ENCODE measurements at regions not wholly inside any gene's neighbourhood (a gene's known extent, or its start where the extent isn't known, plus 50 kb on each side); places are given as distances from the start of the nearest gene placed in this dataset.
"Not testable (repeated sequence)": the region's sequence is repeated elsewhere in the genome, so short reads cannot be mapped to it uniquely, and the experiment has no call there.

DNA sequence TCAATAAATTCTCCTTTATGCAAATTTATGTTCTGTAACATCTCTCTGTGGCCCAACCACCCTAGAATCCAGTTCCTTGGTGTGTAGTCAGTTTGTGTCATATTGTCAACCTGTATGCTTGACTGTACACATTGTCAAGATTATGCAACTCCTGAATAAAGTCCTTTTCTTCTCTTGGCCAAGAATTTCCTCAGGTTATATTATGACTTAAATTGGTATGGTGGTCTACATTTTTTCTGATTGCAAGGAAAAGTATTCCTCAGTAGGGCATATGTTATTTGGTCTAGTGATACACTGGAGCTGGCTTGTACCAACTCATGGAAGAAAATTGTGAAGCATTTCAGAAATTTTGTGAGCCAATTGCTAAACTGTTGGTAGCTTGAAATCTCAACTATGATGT is 482.8 kb upstream of the CHORDC1 start:
- TF ChIP-seq, protein P1, sequence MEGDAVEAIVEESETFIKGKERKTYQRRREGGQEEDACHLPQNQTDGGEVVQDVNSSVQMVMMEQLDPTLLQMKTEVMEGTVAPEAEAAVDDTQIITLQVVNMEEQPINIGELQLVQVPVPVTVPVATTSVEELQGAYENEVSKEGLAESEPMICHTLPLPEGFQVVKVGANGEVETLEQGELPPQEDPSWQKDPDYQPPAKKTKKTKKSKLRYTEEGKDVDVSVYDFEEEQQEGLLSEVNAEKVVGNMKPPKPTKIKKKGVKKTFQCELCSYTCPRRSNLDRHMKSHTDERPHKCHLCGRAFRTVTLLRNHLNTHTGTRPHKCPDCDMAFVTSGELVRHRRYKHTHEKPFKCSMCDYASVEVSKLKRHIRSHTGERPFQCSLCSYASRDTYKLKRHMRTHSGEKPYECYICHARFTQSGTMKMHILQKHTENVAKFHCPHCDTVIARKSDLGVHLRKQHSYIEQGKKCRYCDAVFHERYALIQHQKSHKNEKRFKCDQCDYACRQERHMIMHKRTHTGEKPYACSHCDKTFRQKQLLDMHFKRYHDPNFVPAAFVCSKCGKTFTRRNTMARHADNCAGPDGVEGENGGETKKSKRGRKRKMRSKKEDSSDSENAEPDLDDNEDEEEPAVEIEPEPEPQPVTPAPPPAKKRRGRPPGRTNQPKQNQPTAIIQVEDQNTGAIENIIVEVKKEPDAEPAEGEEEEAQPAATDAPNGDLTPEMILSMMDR (IDR thresholded peaks at IDR 0.05; ENCODE audit: insufficient read depth, low read depth, low read length, missing control alignments): no peak
- no peak overlapping the region for H3K4me3 ChIP-seq (ENCODE audit: low read length)
- no peak for DNase-seq (ENCODE audit: low read depth)

DNA sequence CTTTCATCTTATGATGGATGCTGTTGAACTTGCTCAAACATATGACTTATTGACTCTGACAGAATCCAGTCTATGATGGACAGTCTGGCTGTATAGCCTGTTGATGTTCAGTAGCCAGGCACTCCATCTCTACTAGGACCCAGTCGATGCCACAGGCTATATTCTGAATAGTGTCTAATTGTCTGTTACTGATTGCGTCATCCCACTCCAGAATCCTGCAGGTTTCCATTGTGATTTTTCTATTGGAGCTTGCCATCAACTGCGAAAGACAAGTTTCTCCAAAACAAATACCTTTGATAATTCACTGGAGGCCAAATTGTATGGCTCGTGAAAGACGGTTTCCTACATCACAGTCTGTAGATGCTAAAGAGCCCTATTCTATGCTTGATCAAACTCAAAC is 481.7 kb upstream of the CHORDC1 start:
- no peak overlapping the region for H3K4me3 ChIP-seq (ENCODE audit: low read length)
- TF ChIP-seq, protein P1 (IDR thresholded peaks at IDR 0.05; ENCODE audit: insufficient read depth, low read depth, low read length, missing control alignments): no peak
- DNase-seq (ENCODE audit: low read depth): no peak

DNA sequence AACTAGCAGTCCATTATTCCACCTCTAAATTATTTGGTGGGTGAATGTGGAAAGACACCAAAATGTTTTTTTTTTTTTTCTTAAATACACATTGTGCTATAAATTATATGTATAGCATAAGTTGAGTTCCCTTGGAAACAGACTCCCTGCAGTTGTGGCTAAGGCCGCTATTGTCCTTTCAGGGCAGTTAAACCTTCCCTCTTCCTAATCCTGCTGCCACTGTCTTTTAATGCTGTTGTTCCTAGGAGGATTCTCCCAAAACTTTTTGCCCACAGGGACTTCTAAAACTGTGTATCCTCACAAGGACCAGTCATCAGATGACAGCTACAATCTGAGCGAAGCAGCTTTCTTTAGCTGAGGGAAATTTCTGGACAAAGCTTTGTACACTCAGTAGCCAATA is 478.9 kb upstream of the CHORDC1 start:
- no peak for DNase-seq (ENCODE audit: low read depth)
- H3K4me3 ChIP-seq (ENCODE audit: low read length): no peak overlapping the region
- TF ChIP-seq, protein P1 (IDR thresholded peaks at IDR 0.05; ENCODE audit: insufficient read depth, low read depth, low read length, missing control alignments): no peak

DNA sequence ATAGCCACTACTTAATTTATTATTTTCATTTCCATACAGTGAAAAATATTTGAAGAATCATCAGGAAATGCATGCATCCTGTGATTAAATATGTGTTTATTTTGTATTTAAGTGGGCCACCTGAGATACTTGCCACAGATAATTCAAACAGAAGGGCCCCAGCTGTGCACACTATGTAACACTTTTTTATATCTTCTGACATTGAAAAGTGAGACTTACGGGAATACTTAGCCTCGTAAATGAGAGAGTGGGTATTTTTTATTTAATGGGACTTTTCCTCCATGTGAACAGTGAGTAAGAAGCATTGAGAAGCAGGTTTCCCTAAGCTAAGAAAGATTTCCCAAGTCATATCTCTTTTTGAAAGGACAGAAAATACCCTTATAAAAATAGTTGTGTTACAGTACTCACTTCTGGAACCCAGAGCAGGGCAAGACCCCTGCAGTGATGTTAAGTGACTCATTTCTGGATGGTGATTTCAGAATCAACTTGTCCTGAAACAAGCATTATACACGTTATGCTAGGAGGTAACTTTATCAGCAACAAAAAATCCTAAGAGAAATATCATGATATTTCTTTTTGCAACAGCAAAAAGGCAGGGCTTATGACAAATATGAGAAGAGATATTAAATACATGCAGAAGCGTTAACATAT is 478.1 kb upstream of the CHORDC1 start:
- DNase-seq (ENCODE audit: low read depth): no peak
- TF ChIP-seq, protein P1 (IDR thresholded peaks at IDR 0.05; ENCODE audit: insufficient read depth, low read depth, low read length, missing control alignments): no peak
- H3K4me3 ChIP-seq (ENCODE audit: low read length): no peak overlapping the region

DNA sequence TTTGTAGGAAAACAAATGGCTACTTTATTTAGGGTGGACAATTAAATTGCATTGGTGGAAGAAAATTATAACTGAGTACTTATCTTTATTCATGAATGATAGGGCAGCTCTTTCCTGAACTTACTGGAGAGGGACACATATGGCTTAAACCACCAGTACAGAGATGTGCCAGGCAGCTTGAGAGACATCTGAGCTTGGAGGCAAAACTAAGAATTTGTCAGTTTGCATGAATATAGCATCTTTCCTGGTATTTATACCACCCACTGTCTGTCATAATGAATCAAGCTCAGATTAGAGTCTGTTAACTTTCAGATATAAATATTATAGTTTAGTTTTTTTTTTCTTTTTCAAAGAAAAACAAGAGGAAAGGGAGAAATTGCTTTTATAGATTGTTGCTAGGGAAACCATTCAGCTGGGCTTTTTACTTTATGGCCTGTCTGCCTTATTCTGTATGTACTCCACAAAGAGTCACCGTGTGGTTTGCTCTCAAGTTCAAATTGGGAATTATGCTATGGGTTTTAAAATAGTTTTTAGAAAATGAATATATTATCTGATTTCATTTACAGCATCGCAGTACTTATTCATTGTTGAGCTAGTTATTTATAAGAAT is 477.0 kb upstream of the CHORDC1 start:
- TF ChIP-seq, protein P1 (IDR thresholded peaks at IDR 0.05; ENCODE audit: insufficient read depth, low read depth, low read length, missing control alignments): no peak
- DNase-seq (ENCODE audit: low read depth): no peak
- no peak overlapping the region for H3K4me3 ChIP-seq (ENCODE audit: low read length)

DNA sequence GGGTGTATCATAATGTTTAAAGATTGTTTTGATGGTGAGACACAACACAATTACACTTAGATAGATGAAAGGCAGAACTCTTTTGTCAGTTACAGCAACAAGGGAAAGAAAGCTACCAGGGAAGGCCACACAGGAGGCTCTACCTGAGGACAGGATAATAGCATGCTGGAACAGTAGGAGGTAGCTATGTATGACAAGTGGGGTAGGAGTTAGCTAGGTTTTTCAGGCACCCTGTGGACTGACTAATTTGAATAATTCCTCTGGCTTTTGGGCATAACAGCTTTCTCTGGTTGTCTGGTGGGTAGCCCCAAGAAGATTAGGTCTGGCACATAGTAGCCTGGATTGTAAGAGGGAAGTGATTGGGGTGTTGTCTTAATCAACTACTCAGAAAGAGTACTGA is 475.4 kb upstream of the CHORDC1 start:
- TF ChIP-seq, protein P1 (IDR thresholded peaks at IDR 0.05; ENCODE audit: insufficient read depth, low read depth, low read length, missing control alignments): no peak
- no peak for DNase-seq (ENCODE audit: low read depth)

DNA sequence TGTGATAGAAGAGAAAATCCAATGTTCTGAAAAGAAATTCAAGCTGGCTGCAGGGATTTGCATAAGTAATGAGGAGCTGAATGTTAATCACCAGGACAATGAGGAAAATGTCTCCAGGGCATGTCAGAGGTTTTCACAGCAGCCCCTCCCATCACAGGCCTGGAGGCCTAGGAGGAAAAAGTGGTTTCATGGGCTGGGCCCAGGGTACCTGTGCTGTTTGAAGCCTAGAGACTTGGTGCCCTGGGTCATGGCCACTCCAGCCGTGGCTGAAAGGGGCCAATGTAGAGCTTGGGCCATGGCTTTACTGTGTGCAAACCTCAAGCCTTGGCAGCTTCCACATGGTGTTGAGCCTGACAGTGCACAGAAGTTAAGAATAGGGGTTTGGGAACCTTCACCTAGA is 452.6 kb upstream of the CHORDC1 start:
- DNase-seq (ENCODE audit: low read depth); H3K4me3 ChIP-seq (ENCODE audit: low read length): not testable (repeated sequence)

More for the DNA sequence above, 475.4 kb upstream of the CHORDC1 start:
- H3K4me3 ChIP-seq (ENCODE audit: low read length): no peak overlapping the region

Data from epithelial cell of esophagus (primary cell).